K562 (cell line): ENCODE measurements at regions not wholly inside any gene's neighbourhood (a gene's known extent, or its start where the extent isn't known, plus 50 kb on each side); places are given as distances from the start of the nearest gene placed in this dataset.
A peak's percentile ranks its signal among the peaks of the same experiment; 100 is the strongest.

ENCODE experiments used
- ATAC-seq: fragments of 200-7000 bp; cut with Tn5 transposase; 3 replicates; pipeline ENCODE4 v1.9.1; 2020; ENCODE audit warnings: moderate library complexity
- BruUV-seq: library from RNA; stranded (reverse); fragments of 400-500 nt; replicated peaks from 2 replicates; lab custom pipeline; 2021; lab: Mats Ljungman, UMichigan
- CTCF ChIA-PET: fragments of 300-600 bp; formaldehyde crosslinking; extraction: SDS; loops from one replicate; lab custom pipeline; 2021; ENCODE audit warnings: low intra/inter-chr PET ratio; lab: Yijun Ruan, JAX
- POLR2A ChIA-PET: fragments of 300-600, 350-650 bp; sonication (Branson Sonifier 250); formaldehyde crosslinking; extraction: SDS; loops from one replicate; lab custom pipeline; 2021; ENCODE audit warnings: antibody characterized with exemption, inconsistent platforms; lab: Yijun Ruan, JAX
- DNase-seq, 4 experiments: peaks; one replicate each; pipeline versions ENCODE4 v3.0.0 to v3.0.0-alpha.2; 2011 to 2018; ENCODE audit warnings: low spot score in 3 of 4, mixed read lengths in 3 of 4; ENCODE audit errors: extremely low read depth in 1 of 4
- FAIRE-seq: peaks from 2 replicates; lab custom pipeline; 2011; peaks lifted over from hg19 to GRCh38; lab: Jason Lieb, UNC
- H2AFZ ChIP-seq: 2 replicates; pipeline ENCODE4 v1.6.0; 2011; ENCODE audit warnings: low read depth, low read length, control low read depth, inconsistent platforms
- H3K27ac ChIP-seq: fragments of 200-600 bp; 3 replicates; pipeline ENCODE4 v1.8.0; 2011; ENCODE audit warnings: low read depth, mild to moderate bottlenecking, control low read depth, inconsistent platforms, low read length, moderate library complexity, mixed read lengths; ENCODE audit errors: extremely low read depth
- H3K27me3 ChIP-seq, 2 experiments: fragments of 300-600 bp in 1 of 2; 2 replicates in 1 of 2; 3 replicates in 1 of 2; pipeline versions ENCODE4 v1.6.0 to v1.8.0; 2011; ENCODE audit warnings: inconsistent platforms in 2 of 2, low read length in 2 of 2, mild to moderate bottlenecking in 1 of 2, mixed read lengths in 1 of 2, moderate library complexity in 1 of 2; ENCODE audit not compliant: control insufficient read depth in 2 of 2, insufficient read depth in 2 of 2
- H3K36me3 ChIP-seq: fragments of 300-600 bp; 3 replicates; pipeline ENCODE4 v1.8.0; 2011; ENCODE audit warnings: mild to moderate bottlenecking, low read length, inconsistent platforms; ENCODE audit not compliant: control insufficient read depth, insufficient read depth
- H3K4me1 ChIP-seq, 2 experiments: fragments of 200-600 bp in 1 of 2; replicated peaks in 1 of 2; 2 replicates in 1 of 2; 3 replicates in 1 of 2; pipeline versions ENCODE4 v1.5.1 to v1.8.0; 2011; ENCODE audit warnings: inconsistent platforms in 2 of 2, low read length in 2 of 2, mild to moderate bottlenecking in 1 of 2, mixed read lengths in 1 of 2, moderate library complexity in 1 of 2; ENCODE audit not compliant: control insufficient read depth in 2 of 2, insufficient read depth in 2 of 2
- H3K4me2 ChIP-seq: 2 replicates; pipeline ENCODE4 v1.6.1; 2011; ENCODE audit warnings: low read length, control low read depth, inconsistent platforms, mixed read lengths; ENCODE audit not compliant: insufficient read depth
- H3K4me3 ChIP-seq: fragments of 200-600 bp; sonication (generic), shearing (Covaris generic); 2 replicates; pipeline ENCODE4 v1.5.1; 2016; ENCODE audit warnings: control low read depth, inconsistent platforms
- H3K79me2 ChIP-seq: fragments of 200-600 bp; 3 replicates; pipeline ENCODE4 v1.8.0; 2011; ENCODE audit warnings: low read length, inconsistent platforms; ENCODE audit not compliant: control insufficient read depth, insufficient read depth
- H3K9ac ChIP-seq, 2 experiments: 2 replicates each; pipeline versions ENCODE4 v1.6.0 to v1.6.1; 2011; ENCODE audit warnings: low read depth in 2 of 2, low read length in 2 of 2, control low read depth in 1 of 2, inconsistent platforms in 1 of 2, mild to moderate bottlenecking in 1 of 2, mixed read lengths in 1 of 2; ENCODE audit not compliant: insufficient read depth in 1 of 2
- H3K9me1 ChIP-seq: one replicate; pipeline ENCODE4 v1.6.0; 2011; ENCODE audit warnings: inconsistent platforms, mild to moderate bottlenecking, low read length, moderate library complexity; ENCODE audit not compliant: control insufficient read depth, insufficient read depth
- H3K9me3 ChIP-seq: replicated peaks from 2 replicates; pipeline ENCODE4 v1.5.1; 2011; ENCODE audit warnings: low read depth, low read length, inconsistent platforms; ENCODE audit not compliant: control insufficient read depth, insufficient read depth
- H4K20me1 ChIP-seq: replicated peaks from 2 replicates; pipeline ENCODE4 v1.6.1; 2011; ENCODE audit warnings: low read length, inconsistent platforms, mixed read lengths; ENCODE audit not compliant: control insufficient read depth, insufficient read depth
- CREM ChIP-seq: IDR thresholded peaks from 2 replicates; pipeline ENCODE4 v1.6.1; 2014; ENCODE audit warnings: antibody characterized with exemption, low read depth
- LCOR ChIP-seq: sonication (generic); formaldehyde crosslinking; IDR thresholded peaks from 2 replicates; pipeline ENCODE4 v1.8.0; 2022; ENCODE audit warnings: mild to moderate bottlenecking, missing genetic modification reagents
- MAFF ChIP-seq: IDR thresholded peaks from 2 replicates; pipeline ENCODE4 v1.6.1; 2012; ENCODE audit warnings: low read length, improper control_type of control experiment
- MYBL2 ChIP-seq, 2 experiments: fragments of 450-650 bp in 1 of 2; sonication (generic) in 1 of 2; formaldehyde crosslinking in 1 of 2; IDR thresholded peaks; 2 replicates each; pipeline versions ENCODE4 v1.6.1 to v1.8.1; 2017 to 2022; ENCODE audit warnings: borderline replicate concordance in 1 of 2, inconsistent platforms in 1 of 2, low read depth in 1 of 2, mild to moderate bottlenecking in 1 of 2, missing genetic modification reagents in 1 of 2, moderate library complexity in 1 of 2
- RBM34 ChIP-seq: fragments of 200-400 bp; formaldehyde crosslinking; IDR thresholded peaks from 2 replicates; pipeline ENCODE4 v1.6.1; 2018; ENCODE audit warnings: low read length, borderline replicate concordance; ENCODE audit not compliant: insufficient read depth
- SETDB1 ChIP-seq: IDR thresholded peaks from one replicate; pipeline ENCODE4 v1.6.1; 2012; ENCODE audit warnings: low read length, control low read depth, inconsistent platforms
- TEAD1 ChIP-seq, 2 experiments: fragments of 450-650 bp in 1 of 2; sonication (generic) in 1 of 2; formaldehyde crosslinking; IDR thresholded peaks; 2 replicates each; pipeline versions ENCODE4 v1.4.0 to v1.8.0; 2020 to 2022; ENCODE audit warnings: mild to moderate bottlenecking in 2 of 2, missing genetic modification reagents in 1 of 2
- ZBTB5 ChIP-seq: fragments of 450-650 bp; IDR thresholded peaks from 2 replicates; pipeline ENCODE4 v1.6.1; 2017; ENCODE audit warnings: antibody characterized with exemption
- ZNF184 ChIP-seq: sonication (generic); formaldehyde crosslinking; IDR thresholded peaks from 2 replicates; pipeline ENCODE4 v1.5.0; 2020; ENCODE audit warnings: missing genetic modification reagents
- ZNF277 ChIP-seq: fragments of 250-450 bp; sonication (Bioruptor Pico); IDR thresholded peaks from 2 replicates; pipeline ENCODE4 v1.8.0; 2022; ENCODE audit warnings: inconsistent platforms, mild to moderate bottlenecking, moderate library complexity, borderline replicate concordance
- WGBS: fragments of 100-300 bp; shearing (Covaris generic); methylation state at CpG from one replicate; pipeline ENCODE4 v1.1.6; 2016; ENCODE audit warnings: low coverage, mixed read lengths; ENCODE audit not compliant: insufficient coverage; ENCODE audit errors: missing lambda C conversion rate; 5-methylcytosine and 5-hydroxymethylcytosine counted together
- in situ Hi-C: fragments of 300-500 bp; cut with MboI; formaldehyde crosslinking; loops from 4 replicates; pipeline ENCODE4 v1.15.0; 2018; ENCODE audit warnings: inconsistent platforms, mixed read lengths
- intact Hi-C: fragments of 100-400 bp; cut with micrococcal nuclease; formaldehyde crosslinking; loops from 2 replicates; pipeline ENCODE4 v1.14.2; 2022

DNA sequence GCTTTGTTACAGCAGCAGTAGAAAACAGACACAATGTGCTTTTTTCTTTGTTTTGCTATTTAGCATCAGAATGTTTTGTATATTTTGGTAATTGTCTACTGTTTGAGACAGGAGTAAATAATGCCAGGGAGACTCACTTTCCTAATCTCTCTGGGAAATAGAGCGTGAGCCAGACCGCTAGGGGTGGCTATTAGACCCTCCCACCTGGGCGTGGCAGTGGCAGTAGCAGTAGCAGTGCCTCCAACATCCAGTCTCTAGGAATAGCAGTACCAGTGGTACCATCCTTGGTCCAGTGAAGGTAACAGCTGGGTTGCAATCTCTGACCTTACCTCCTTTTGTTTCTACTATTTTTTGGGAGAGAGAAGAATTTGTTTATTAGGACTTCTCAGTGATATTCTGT, 165.7 kb upstream of the MAGI2 start:
- Histone ChIP-seq H3K9me3 (no peaks in the 10 kb centered on the region), H3K27ac (no peak overlapping the region), H4K20me1 (no peaks in the 10 kb centered on the region), H2AFZ (no peak overlapping the region), H3K4me3 (no peak overlapping the region), H3K9me1 (no peaks in the 10 kb centered on the region), H3K27me3 (no peaks in the 10 kb centered on the region), H3K36me3 (no peaks in the 10 kb centered on the region), H3K4me1 (no peaks in the 10 kb centered on the region), H3K9ac (no peak overlapping the region), H3K4me2 (no peak overlapping the region), H3K79me2 (no peaks in the 10 kb centered on the region)
- WGBS, result 3% methylated on average over 3 of the region's 3 CpGs
- in situ Hi-C loops (no loop called here), intact Hi-C loops (no loop called here)
- TF ChIP-seq TEAD1 (CRISPR knock-in tag; IDR thresholded peaks at IDR 0.05) (no peak), CREM (no peak), ZNF277 (no peak), SETDB1 (no peak)
- FAIRE-seq, result no peak
- no peak for DNase-seq
- no peak for ATAC-seq
- no TSS peak for BruUV-seq
- ChIA-PET CTCF (no interaction called here), POLR2A (no interaction called here)

GRCh38 chr7:79615871-79616640, 162.6 kb upstream of the MAGI2 start:
- POLR2A ChIA-PET, result no interaction called here
- no peak overlapping the region for H3K9ac ChIP-seq
- BruUV-seq, result no TSS peak
- H3K36me3 ChIP-seq, result no peaks in the 10 kb centered on the region
- H3K4me2 ChIP-seq, result no peak overlapping the region
- no peak for DNase-seq
- H3K4me3 ChIP-seq, result no peak overlapping the region
- no peak for ATAC-seq
- no peaks in the 10 kb centered on the region for H3K4me1 ChIP-seq
- FAIRE-seq, result no peak
- H4K20me1 ChIP-seq, result no peaks in the 10 kb centered on the region
- no peak overlapping the region for H3K27ac ChIP-seq
- H3K9me1 ChIP-seq, result no peaks in the 10 kb centered on the region
- H3K79me2 ChIP-seq, result no peaks in the 10 kb centered on the region
- H3K9me3 ChIP-seq, result no peaks in the 10 kb centered on the region
- no peaks in the 10 kb centered on the region for H3K27me3 ChIP-seq
- CTCF ChIA-PET, result no interaction called here
- H2AFZ ChIP-seq, result no peak overlapping the region
- intact Hi-C loops (no loop called here), in situ Hi-C loops (no loop called here)
- 0% methylated on average over 10 of the region's 10 CpGs for WGBS
- TF ChIP-seq MYBL2 (IDR thresholded peaks at IDR 0.05; ENCODE audit: low read depth) (no peak), MYBL2 (CRISPR knock-in tag; IDR thresholded peaks at IDR 0.05; ENCODE audit: borderline replicate concordance) (no peak), LCOR (no peak), MAFF (peak; percentile 31; the same call in 1 of the 2 replicates), ZNF184 (CRISPR knock-in tag) (no peak), RBM34 (no peak), ZBTB5 (no peak)
